GM23248 (cell line): ENCODE measurements at regions not wholly inside any gene's neighbourhood (a gene's known extent, or its start where the extent isn't known, plus 50 kb on each side); places are given as distances from the start of the nearest gene placed in this dataset.

Experiments used
- EZH2 ChIP-seq: fragments of 200-600 bp; sonication (generic); IDR thresholded peaks from 2 replicates; pipeline ENCODE4 v1.6.1; 2018; ENCODE audit warnings: antibody characterized with exemption, mild to moderate bottlenecking; ENCODE audit not compliant: insufficient read depth, poor library complexity, severe bottlenecking
- EZH2phosphoT487 ChIP-seq: fragments of 200-600 bp; sonication (generic); IDR thresholded peaks from 2 replicates; pipeline ENCODE4 v1.6.1; 2018; ENCODE audit warnings: antibody characterized with exemption, moderate library complexity, mild to moderate bottlenecking, low read depth; ENCODE audit not compliant: insufficient read depth

GRCh38 chr18:40955351-40955750, 999.7 kb upstream of the PIK3C3 start:
- TF ChIP-seq EZH2 = no peak
- no peak for TF ChIP-seq EZH2phosphoT487
